SK-N-SH (cell line): ENCODE measurements at regions not wholly inside any gene's neighbourhood (a gene's known extent, or its start where the extent isn't known, plus 50 kb on each side); places are given as distances from the start of the nearest gene placed in this dataset.

Source experiments
- CHD2 ChIP-seq: fragments of 150-350 bp; IDR thresholded peaks from 2 replicates; pipeline ENCODE4 v1.6.1; 2018; ENCODE audit warnings: low read length; ENCODE audit not compliant: partially characterized antibody
- FOSL2 ChIP-seq: IDR thresholded peaks from 2 replicates; pipeline ENCODE4 v1.4.0; 2012; ENCODE audit warnings: low read depth, mild to moderate bottlenecking, moderate library complexity, borderline replicate concordance
- GABPA ChIP-seq: IDR thresholded peaks from 2 replicates; pipeline ENCODE4 v1.4.0; 2012; ENCODE audit warnings: low read depth, mild to moderate bottlenecking
- JUND ChIP-seq: IDR thresholded peaks from 2 replicates; pipeline ENCODE4 v1.4.0; 2012
- NRF1 ChIP-seq: IDR thresholded peaks from 2 replicates; pipeline ENCODE4 v1.6.1; 2012; ENCODE audit warnings: low read depth, mild to moderate bottlenecking, low read length
- RCOR1 ChIP-seq: fragments of 150-350 bp; IDR thresholded peaks from 2 replicates; pipeline ENCODE4 v1.6.1; 2017; ENCODE audit warnings: antibody characterized with exemption, low read length
- TAF1 ChIP-seq: IDR thresholded peaks from 2 replicates; pipeline ENCODE4 v1.6.1; 2012; ENCODE audit warnings: low read depth, mild to moderate bottlenecking, low read length, moderate library complexity, borderline replicate concordance
- TF ChIP-seq, protein P1 (sequence below): fragments of 200-600 bp; sonication (generic); IDR thresholded peaks from 2 replicates; pipeline ENCODE4 v1.6.1; 2017; ENCODE audit warnings: antibody characterized with exemption, mild to moderate bottlenecking, moderate library complexity
- TF ChIP-seq, protein P2 (sequence below): IDR thresholded peaks from 2 replicates; pipeline ENCODE4 v1.6.1; 2012; ENCODE audit warnings: mild to moderate bottlenecking, low read depth, low read length, moderate library complexity
- TF ChIP-seq, protein P3 (sequence below): fragments of 150-350 bp; IDR thresholded peaks from 2 replicates; pipeline ENCODE4 v1.6.1; 2017; ENCODE audit warnings: antibody characterized with exemption, low read length, low read depth, borderline replicate concordance
- TF ChIP-seq, protein P4 (sequence below): fragments of 150-350 bp; IDR thresholded peaks from 2 replicates; pipeline ENCODE4 v1.6.1; 2016; ENCODE audit warnings: mild to moderate bottlenecking, low read depth, low read length

DNA sequence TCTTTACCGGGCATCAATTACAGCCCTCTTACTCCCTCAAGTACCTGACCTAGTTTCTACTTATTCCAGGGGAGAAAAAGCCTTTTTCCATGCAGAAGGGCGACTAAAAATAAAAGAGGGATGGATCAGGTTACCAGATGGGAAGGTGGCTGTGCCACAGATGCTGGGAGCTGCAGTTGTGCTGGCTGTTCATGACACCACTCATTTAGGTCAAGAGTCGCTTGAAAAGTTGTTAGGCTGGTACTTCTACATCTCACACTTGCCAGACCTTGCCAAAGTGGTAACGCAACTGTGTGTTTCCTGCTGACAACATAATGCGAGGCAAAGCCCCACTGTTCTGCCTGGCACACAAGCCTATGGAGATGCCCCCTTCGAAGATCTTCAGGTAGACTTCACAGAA, 148.4 kb upstream of the FGF16 start:
- TF ChIP-seq TAF1, result no peak
- TF ChIP-seq, protein P1, sequence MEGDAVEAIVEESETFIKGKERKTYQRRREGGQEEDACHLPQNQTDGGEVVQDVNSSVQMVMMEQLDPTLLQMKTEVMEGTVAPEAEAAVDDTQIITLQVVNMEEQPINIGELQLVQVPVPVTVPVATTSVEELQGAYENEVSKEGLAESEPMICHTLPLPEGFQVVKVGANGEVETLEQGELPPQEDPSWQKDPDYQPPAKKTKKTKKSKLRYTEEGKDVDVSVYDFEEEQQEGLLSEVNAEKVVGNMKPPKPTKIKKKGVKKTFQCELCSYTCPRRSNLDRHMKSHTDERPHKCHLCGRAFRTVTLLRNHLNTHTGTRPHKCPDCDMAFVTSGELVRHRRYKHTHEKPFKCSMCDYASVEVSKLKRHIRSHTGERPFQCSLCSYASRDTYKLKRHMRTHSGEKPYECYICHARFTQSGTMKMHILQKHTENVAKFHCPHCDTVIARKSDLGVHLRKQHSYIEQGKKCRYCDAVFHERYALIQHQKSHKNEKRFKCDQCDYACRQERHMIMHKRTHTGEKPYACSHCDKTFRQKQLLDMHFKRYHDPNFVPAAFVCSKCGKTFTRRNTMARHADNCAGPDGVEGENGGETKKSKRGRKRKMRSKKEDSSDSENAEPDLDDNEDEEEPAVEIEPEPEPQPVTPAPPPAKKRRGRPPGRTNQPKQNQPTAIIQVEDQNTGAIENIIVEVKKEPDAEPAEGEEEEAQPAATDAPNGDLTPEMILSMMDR, result no peak
- TF ChIP-seq GABPA, result no peak
- TF ChIP-seq JUND, result no peak
- TF ChIP-seq, protein P2, sequence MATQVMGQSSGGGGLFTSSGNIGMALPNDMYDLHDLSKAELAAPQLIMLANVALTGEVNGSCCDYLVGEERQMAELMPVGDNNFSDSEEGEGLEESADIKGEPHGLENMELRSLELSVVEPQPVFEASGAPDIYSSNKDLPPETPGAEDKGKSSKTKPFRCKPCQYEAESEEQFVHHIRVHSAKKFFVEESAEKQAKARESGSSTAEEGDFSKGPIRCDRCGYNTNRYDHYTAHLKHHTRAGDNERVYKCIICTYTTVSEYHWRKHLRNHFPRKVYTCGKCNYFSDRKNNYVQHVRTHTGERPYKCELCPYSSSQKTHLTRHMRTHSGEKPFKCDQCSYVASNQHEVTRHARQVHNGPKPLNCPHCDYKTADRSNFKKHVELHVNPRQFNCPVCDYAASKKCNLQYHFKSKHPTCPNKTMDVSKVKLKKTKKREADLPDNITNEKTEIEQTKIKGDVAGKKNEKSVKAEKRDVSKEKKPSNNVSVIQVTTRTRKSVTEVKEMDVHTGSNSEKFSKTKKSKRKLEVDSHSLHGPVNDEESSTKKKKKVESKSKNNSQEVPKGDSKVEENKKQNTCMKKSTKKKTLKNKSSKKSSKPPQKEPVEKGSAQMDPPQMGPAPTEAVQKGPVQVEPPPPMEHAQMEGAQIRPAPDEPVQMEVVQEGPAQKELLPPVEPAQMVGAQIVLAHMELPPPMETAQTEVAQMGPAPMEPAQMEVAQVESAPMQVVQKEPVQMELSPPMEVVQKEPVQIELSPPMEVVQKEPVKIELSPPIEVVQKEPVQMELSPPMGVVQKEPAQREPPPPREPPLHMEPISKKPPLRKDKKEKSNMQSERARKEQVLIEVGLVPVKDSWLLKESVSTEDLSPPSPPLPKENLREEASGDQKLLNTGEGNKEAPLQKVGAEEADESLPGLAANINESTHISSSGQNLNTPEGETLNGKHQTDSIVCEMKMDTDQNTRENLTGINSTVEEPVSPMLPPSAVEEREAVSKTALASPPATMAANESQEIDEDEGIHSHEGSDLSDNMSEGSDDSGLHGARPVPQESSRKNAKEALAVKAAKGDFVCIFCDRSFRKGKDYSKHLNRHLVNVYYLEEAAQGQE, result no peak
- TF ChIP-seq, protein P3, sequence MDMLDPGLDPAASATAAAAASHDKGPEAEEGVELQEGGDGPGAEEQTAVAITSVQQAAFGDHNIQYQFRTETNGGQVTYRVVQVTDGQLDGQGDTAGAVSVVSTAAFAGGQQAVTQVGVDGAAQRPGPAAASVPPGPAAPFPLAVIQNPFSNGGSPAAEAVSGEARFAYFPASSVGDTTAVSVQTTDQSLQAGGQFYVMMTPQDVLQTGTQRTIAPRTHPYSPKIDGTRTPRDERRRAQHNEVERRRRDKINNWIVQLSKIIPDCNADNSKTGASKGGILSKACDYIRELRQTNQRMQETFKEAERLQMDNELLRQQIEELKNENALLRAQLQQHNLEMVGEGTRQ, result no peak
- TF ChIP-seq, protein P4, sequence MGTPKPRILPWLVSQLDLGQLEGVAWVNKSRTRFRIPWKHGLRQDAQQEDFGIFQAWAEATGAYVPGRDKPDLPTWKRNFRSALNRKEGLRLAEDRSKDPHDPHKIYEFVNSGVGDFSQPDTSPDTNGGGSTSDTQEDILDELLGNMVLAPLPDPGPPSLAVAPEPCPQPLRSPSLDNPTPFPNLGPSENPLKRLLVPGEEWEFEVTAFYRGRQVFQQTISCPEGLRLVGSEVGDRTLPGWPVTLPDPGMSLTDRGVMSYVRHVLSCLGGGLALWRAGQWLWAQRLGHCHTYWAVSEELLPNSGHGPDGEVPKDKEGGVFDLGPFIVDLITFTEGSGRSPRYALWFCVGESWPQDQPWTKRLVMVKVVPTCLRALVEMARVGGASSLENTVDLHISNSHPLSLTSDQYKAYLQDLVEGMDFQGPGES, result no peak
- TF ChIP-seq NRF1, result no peak
- TF ChIP-seq FOSL2, result no peak
- no peak for TF ChIP-seq CHD2
- no peak for TF ChIP-seq RCOR1
